GM18867 (cell line): ENCODE measurements at regions not wholly inside any gene's neighbourhood (a gene's known extent, or its start where the extent isn't known, plus 50 kb on each side); places are given as distances from the start of the nearest gene placed in this dataset.

Experiments
- ATAC-seq: cut with Tn5 transposase; IDR thresholded peaks from one replicate; pipeline ENCODE4 v1.9.1; 2021; ENCODE audit warnings: mild to moderate bottlenecking, moderate library complexity; ENCODE audit not compliant: unreplicated experiment

GRCh38 chr14:49527221-49527620 lies 59.0 kb downstream of the RPS29 start:
- ATAC-seq, result no peak

- ATAC-seq, result no peak
These were observed 60.1 kb downstream of the RPS29 start for GRCh38 chr14:49526101-49526500.

- no peak for ATAC-seq
These were observed 69.9 kb downstream of the RPS29 start for GRCh38 chr14:49516286-49516685.

GRCh38 chr14:49512571-49512970 lies 73.6 kb downstream of the RPS29 start:
- no peak for ATAC-seq

GRCh38 chr14:49512147-49512551 lies 74.0 kb downstream of the RPS29 start:
- ATAC-seq, result no peak

GRCh38 chr14:49508124-49508523 lies 78.1 kb downstream of the RPS29 start:
- no peak for ATAC-seq

GRCh38 chr14:49506650-49507049 lies 79.5 kb downstream of the RPS29 start:
- ATAC-seq, result no peak

GRCh38 chr14:49505041-49505766 lies 81.0 kb downstream of the RPS29 start:
- no peak for ATAC-seq

GRCh38 chr14:49497725-49498348 lies 88.3 kb downstream of the RPS29 start:
- peak; percentile 90 for ATAC-seq

- no peak for ATAC-seq
These were observed 88.9 kb downstream of the RPS29 start for GRCh38 chr14:49497267-49497666.

GRCh38 chr14:49494836-49495235 lies 91.3 kb downstream of the RPS29 start:
- no peak for ATAC-seq

GRCh38 chr14:49493557-49493956 lies 92.6 kb downstream of the RPS29 start:
- no peak for ATAC-seq

- ATAC-seq, result no peak
These were observed 94.0 kb downstream of the RPS29 start for GRCh38 chr14:49492151-49492550.

GRCh38 chr14:49489341-49489740 lies 96.8 kb downstream of the RPS29 start:
- ATAC-seq, result no peak

GRCh38 chr14:49487238-49487637 lies 98.9 kb downstream of the RPS29 start:
- ATAC-seq, result no peak

GRCh38 chr14:49485290-49485689 lies 100.9 kb downstream of the RPS29 start:
- ATAC-seq, result no peak

GRCh38 chr14:49484180-49484579 lies 102.0 kb downstream of the RPS29 start:
- no peak for ATAC-seq

GRCh38 chr14:49483268-49483667 lies 102.9 kb downstream of the RPS29 start:
- ATAC-seq, result peak; percentile 86

GRCh38 chr14:49480979-49481498 lies 105.1 kb downstream of the RPS29 start:
- ATAC-seq, result no peak

GRCh38 chr14:49480053-49480760 lies 106.0 kb downstream of the RPS29 start:
- no peak for ATAC-seq

- no peak for ATAC-seq
These were observed 106.7 kb downstream of the RPS29 start for GRCh38 chr14:49479432-49479831.

- ATAC-seq, result no peak
These were observed 107.4 kb downstream of the RPS29 start for GRCh38 chr14:49478784-49479183.
